ENCODE measurements at regions not wholly inside any gene's neighbourhood (a gene's known extent, or its start where the extent isn't known, plus 50 kb on each side); places are given as distances from the start of the nearest gene placed in this dataset.
"Not testable (repeated sequence)": the region's sequence is repeated elsewhere in the genome, so short reads cannot be mapped to it uniquely, and the experiment has no call there.

- DNase-seq (no peak), ATAC-seq (ENCODE audit: poor library complexity) (no peak)
- intact Hi-C loops (cut with DNase I), result no loop called here
These were observed 568.6 kb upstream of the KIF2B start for GRCh38 chr17:53253956-53254597.

GRCh38 chr17:53249036-53249435 is 573.7 kb upstream of the KIF2B start:
- DNase-seq (no peak), ATAC-seq (ENCODE audit: poor library complexity) (no peak)
- intact Hi-C loops (cut with DNase I), result no loop called here

- intact Hi-C loops (cut with DNase I), result no loop called here
- no peak for ATAC-seq (ENCODE audit: poor library complexity)
These were observed 588.6 kb upstream of the KIF2B start for GRCh38 chr17:53234138-53234537.

GRCh38 chr17:53227514-53227913 is 595.2 kb upstream of the KIF2B start:
- DNase-seq, result no peak
- no peak for ATAC-seq (ENCODE audit: poor library complexity)
- intact Hi-C loops (cut with DNase I), result no loop called here

More at GRCh38 chr17:53234138-53234537, 588.6 kb upstream of the KIF2B start:
- DNase-seq, result no peak

GRCh38 chr17:53227111-53227510 is 595.6 kb upstream of the KIF2B start:
- intact Hi-C loops (cut with DNase I), result no loop called here
- no peak for DNase-seq
- no peak for ATAC-seq (ENCODE audit: poor library complexity)

- no peak for DNase-seq
- intact Hi-C loops (cut with DNase I), result no loop called here
- no peak for ATAC-seq (ENCODE audit: poor library complexity)
These were observed 602.9 kb upstream of the KIF2B start for GRCh38 chr17:53219821-53220220.

GRCh38 chr17:53218723-53219122 is 604.0 kb upstream of the KIF2B start:
- intact Hi-C loops (cut with DNase I), result no loop called here
- ATAC-seq (ENCODE audit: poor library complexity), result no peak
- no peak for DNase-seq

GRCh38 chr17:53217311-53217710 is 605.4 kb upstream of the KIF2B start:
- intact Hi-C loops (cut with DNase I), result no loop called here
- DNase-seq (no peak), ATAC-seq (ENCODE audit: poor library complexity) (no peak)

- DNase-seq, result not testable (repeated sequence)
These were observed 613.8 kb upstream of the KIF2B start for GRCh38 chr17:53208935-53209334.

GRCh38 chr17:53193044-53193443 is 629.7 kb upstream of the KIF2B start:
- ATAC-seq (ENCODE audit: poor library complexity), result no peak
- intact Hi-C loops (cut with DNase I), result no loop called here
- DNase-seq, result no peak

More at GRCh38 chr17:53208935-53209334, 613.8 kb upstream of the KIF2B start:
- ATAC-seq (ENCODE audit: poor library complexity); intact Hi-C loops (cut with DNase I): not testable (repeated sequence)

GRCh38 chr17:53191878-53192277 is 630.8 kb upstream of the KIF2B start:
- intact Hi-C loops (cut with DNase I), result no loop called here
- no peak for ATAC-seq (ENCODE audit: poor library complexity)

GRCh38 chr17:53186001-53186400 is 636.7 kb upstream of the KIF2B start:
- ATAC-seq (ENCODE audit: poor library complexity), result no peak
- intact Hi-C loops (cut with DNase I), result no loop called here
- no peak for DNase-seq

More at GRCh38 chr17:53191878-53192277, 630.8 kb upstream of the KIF2B start:
- no peak for DNase-seq

- intact Hi-C loops (cut with DNase I), result loop anchor here (10.0 kb wide), 1 partner anchor 52 kb away; no protein-coding TSS in a partner anchor
- ATAC-seq (ENCODE audit: poor library complexity), result no peak
These were observed 646.1 kb upstream of the KIF2B start for GRCh38 chr17:53176629-53177028.

GRCh38 chr17:53168413-53168812 is 654.3 kb upstream of the KIF2B start:
- ATAC-seq (ENCODE audit: poor library complexity) (no peak), DNase-seq (no peak)
- intact Hi-C loops (cut with DNase I), result no loop called here

More at GRCh38 chr17:53176629-53177028, 646.1 kb upstream of the KIF2B start:
- no peak for DNase-seq

GRCh38 chr17:53166731-53167130 is 656.0 kb upstream of the KIF2B start:
- no peak for ATAC-seq (ENCODE audit: poor library complexity)
- intact Hi-C loops (cut with DNase I), result no loop called here
- DNase-seq, result no peak

GRCh38 chr17:53150101-53150698 is 672.5 kb upstream of the KIF2B start:
- DNase-seq (no peak), ATAC-seq (ENCODE audit: poor library complexity) (no peak)
- intact Hi-C loops (cut with DNase I), result no loop called here

GRCh38 chr17:53149316-53149715 is 673.4 kb upstream of the KIF2B start:
- intact Hi-C loops (cut with DNase I), result no loop called here
- ATAC-seq (ENCODE audit: poor library complexity) (no peak), DNase-seq (no peak)

- DNase-seq (no peak), ATAC-seq (ENCODE audit: poor library complexity) (no peak)
- intact Hi-C loops (cut with DNase I), result no loop called here
These were observed 674.7 kb upstream of the KIF2B start for GRCh38 chr17:53148058-53148457.

GRCh38 chr17:53142890-53143289 is 679.8 kb upstream of the KIF2B start:
- no peak for DNase-seq
- intact Hi-C loops (cut with DNase I), result no loop called here
- ATAC-seq (ENCODE audit: poor library complexity), result no peak

GRCh38 chr17:53141731-53142130 is 681.0 kb upstream of the KIF2B start:
- DNase-seq (no peak), ATAC-seq (ENCODE audit: poor library complexity) (no peak)
- intact Hi-C loops (cut with DNase I), result no loop called here

- DNase-seq, result no peak
- no peak for ATAC-seq (ENCODE audit: poor library complexity)
- intact Hi-C loops (cut with DNase I), result no loop called here
These were observed 681.4 kb upstream of the KIF2B start for GRCh38 chr17:53141280-53141679.
